HepG2 (cell line): ENCODE measurements at regions not wholly inside any gene's neighbourhood (a gene's known extent, or its start where the extent isn't known, plus 50 kb on each side); places are given as distances from the start of the nearest gene placed in this dataset.

Experiments used
- AHDC1 ChIP-seq: sonication (generic); formaldehyde crosslinking; IDR thresholded peaks from 2 replicates; pipeline ENCODE4 v1.5.1; 2020; ENCODE audit warnings: mild to moderate bottlenecking, missing genetic modification reagents, borderline replicate concordance
- DR1 ChIP-seq: sonication (generic); formaldehyde crosslinking; IDR thresholded peaks from 2 replicates; pipeline ENCODE4 v1.8.0; 2021; ENCODE audit warnings: mild to moderate bottlenecking, missing genetic modification reagents, inconsistent platforms
- HMGXB3 ChIP-seq: sonication (generic); formaldehyde crosslinking; IDR thresholded peaks from 2 replicates; pipeline ENCODE4 v1.4.0; 2020; ENCODE audit warnings: missing genetic modification reagents, borderline replicate concordance
- HNRNPK ChIP-seq: fragments of 200-400 bp; formaldehyde crosslinking; IDR thresholded peaks from 2 replicates; pipeline ENCODE4 v1.6.1; 2018; ENCODE audit warnings: low read length, low read depth, moderate library complexity, mild to moderate bottlenecking; ENCODE audit not compliant: poor library complexity, severe bottlenecking
- MED13 ChIP-seq: sonication (generic); formaldehyde crosslinking; IDR thresholded peaks from 2 replicates; pipeline ENCODE4 v1.5.0; 2020; ENCODE audit warnings: missing genetic modification reagents
- SALL1 ChIP-seq: sonication (generic); formaldehyde crosslinking; IDR thresholded peaks from 2 replicates; pipeline ENCODE4 v1.8.0; 2022; ENCODE audit warnings: mild to moderate bottlenecking, missing genetic modification reagents
- TAF1 ChIP-seq: sonication (generic); formaldehyde crosslinking; IDR thresholded peaks from 2 replicates; pipeline ENCODE4 v1.4.0; 2020; ENCODE audit warnings: missing genetic modification reagents
- YEATS4 ChIP-seq: sonication (generic); formaldehyde crosslinking; IDR thresholded peaks from 2 replicates; pipeline ENCODE4 v1.4.0; 2020; ENCODE audit warnings: missing genetic modification reagents, borderline replicate concordance
- ZNF124 ChIP-seq: sonication (generic); formaldehyde crosslinking; IDR thresholded peaks from 2 replicates; pipeline ENCODE4 v1.4.0; 2020; ENCODE audit warnings: missing genetic modification reagents
- ZNF430 ChIP-seq: sonication (generic); formaldehyde crosslinking; IDR thresholded peaks from 2 replicates; pipeline ENCODE4 v1.9.0; 2021; ENCODE audit warnings: mild to moderate bottlenecking, missing genetic modification reagents
- ZNF607 ChIP-seq: sonication (generic); formaldehyde crosslinking; IDR thresholded peaks from 2 replicates; pipeline ENCODE4 v1.5.1; 2020; ENCODE audit warnings: missing genetic modification reagents, mild to moderate bottlenecking, borderline replicate concordance
- ZSCAN9 ChIP-seq: IDR thresholded peaks from 2 replicates; pipeline ENCODE4 v1.6.1; 2016; ENCODE audit warnings: borderline replicate concordance
- TF ChIP-seq, protein P1 (sequence below): fragments of 450-650 bp; IDR thresholded peaks from 2 replicates; pipeline ENCODE4 v1.6.1; 2017; ENCODE audit warnings: mild to moderate bottlenecking
- TF ChIP-seq, protein P2 (sequence below): sonication (generic); formaldehyde crosslinking; IDR thresholded peaks from 2 replicates; pipeline ENCODE4 v1.4.0; 2020; ENCODE audit warnings: missing genetic modification reagents, borderline replicate concordance

DNA sequence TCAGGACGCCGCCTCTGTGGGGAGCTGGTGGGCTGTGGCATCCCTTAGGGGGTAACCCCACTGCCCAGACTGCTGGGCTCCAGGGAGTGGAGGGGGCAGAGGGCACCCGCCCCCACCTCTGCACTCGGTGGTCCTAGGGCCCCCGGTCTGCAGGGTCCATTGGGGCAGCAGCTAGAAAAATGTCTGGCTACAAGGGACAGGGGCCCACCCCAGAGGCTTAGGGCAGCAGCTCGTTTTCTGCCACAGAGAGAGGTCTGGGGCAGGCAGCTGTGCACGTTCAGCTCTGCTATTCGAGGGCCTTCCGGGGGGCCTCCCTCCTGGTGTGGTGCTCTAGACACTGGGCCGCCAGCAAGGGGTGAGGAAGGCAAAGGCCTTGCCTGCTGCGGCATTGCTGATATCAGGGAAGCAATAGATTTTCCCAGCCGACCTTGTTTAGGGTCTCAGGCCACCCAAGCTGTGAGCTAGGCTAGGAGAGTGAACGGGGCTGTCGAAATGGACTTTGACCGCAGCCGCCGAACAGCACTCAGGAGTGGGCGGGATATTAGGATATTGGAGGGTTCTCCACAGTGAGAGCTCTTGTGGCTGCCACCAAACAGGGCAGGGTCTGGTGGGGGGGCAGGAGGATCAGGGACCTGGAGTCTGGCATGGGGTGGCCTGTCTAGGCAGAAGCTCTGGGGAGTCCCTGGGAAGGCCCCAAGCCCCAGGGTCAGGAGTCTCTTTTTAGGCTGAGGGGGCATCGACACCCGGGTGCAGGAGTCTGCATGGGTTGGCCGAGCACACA is 61.4 kb upstream of the KLF13 start (continued):
- TF ChIP-seq AHDC1 (CRISPR knock-in tag) (no peak), YEATS4 (CRISPR knock-in tag) (no peak; the same call in 1 of the 2 replicates), ZNF607 (CRISPR knock-in tag) (no peak), MED13 (CRISPR knock-in tag) (0 out of 2 replicates have a peak, but pooled peaks have one; percentile 21), SALL1 (CRISPR knock-in tag) (peak; percentile 57; the same call in 1 of the 2 replicates), ZSCAN9 (CRISPR knock-in tag) (no peak), HNRNPK (no peak), ZNF430 (CRISPR knock-in tag) (0 out of 2 replicates have a peak, but pooled peaks have one; percentile 28), HMGXB3 (no peak), ZNF124 (CRISPR knock-in tag) (0 out of 2 replicates have a peak, but pooled peaks have one; percentile 44), TAF1 (CRISPR knock-in tag) (peak; percentile 70), DR1 (peak; percentile 37; the same call in 1 of the 2 replicates)
- TF ChIP-seq, protein P1, sequence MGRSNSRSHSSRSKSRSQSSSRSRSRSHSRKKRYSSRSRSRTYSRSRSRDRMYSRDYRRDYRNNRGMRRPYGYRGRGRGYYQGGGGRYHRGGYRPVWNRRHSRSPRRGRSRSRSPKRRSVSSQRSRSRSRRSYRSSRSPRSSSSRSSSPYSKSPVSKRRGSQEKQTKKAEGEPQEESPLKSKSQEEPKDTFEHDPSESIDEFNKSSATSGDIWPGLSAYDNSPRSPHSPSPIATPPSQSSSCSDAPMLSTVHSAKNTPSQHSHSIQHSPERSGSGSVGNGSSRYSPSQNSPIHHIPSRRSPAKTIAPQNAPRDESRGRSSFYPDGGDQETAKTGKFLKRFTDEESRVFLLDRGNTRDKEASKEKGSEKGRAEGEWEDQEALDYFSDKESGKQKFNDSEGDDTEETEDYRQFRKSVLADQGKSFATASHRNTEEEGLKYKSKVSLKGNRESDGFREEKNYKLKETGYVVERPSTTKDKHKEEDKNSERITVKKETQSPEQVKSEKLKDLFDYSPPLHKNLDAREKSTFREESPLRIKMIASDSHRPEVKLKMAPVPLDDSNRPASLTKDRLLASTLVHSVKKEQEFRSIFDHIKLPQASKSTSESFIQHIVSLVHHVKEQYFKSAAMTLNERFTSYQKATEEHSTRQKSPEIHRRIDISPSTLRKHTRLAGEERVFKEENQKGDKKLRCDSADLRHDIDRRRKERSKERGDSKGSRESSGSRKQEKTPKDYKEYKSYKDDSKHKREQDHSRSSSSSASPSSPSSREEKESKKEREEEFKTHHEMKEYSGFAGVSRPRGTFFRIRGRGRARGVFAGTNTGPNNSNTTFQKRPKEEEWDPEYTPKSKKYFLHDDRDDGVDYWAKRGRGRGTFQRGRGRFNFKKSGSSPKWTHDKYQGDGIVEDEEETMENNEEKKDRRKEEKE: no peak
- TF ChIP-seq, protein P2, sequence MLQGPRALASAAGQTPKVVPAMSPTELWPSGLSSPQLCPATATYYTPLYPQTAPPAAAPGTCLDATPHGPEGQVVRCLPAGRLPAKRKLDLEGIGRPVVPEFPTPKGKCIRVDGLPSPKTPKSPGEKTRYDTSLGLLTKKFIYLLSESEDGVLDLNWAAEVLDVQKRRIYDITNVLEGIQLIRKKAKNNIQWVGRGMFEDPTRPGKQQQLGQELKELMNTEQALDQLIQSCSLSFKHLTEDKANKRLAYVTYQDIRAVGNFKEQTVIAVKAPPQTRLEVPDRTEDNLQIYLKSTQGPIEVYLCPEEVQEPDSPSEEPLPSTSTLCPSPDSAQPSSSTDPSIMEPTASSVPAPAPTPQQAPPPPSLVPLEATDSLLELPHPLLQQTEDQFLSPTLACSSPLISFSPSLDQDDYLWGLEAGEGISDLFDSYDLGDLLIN (CRISPR knock-in tag): no peak
